Ramos (cell line): ENCODE measurements at regions not wholly inside any gene's neighbourhood (a gene's known extent, or its start where the extent isn't known, plus 50 kb on each side); places are given as distances from the start of the nearest gene placed in this dataset.
"Not testable (repeated sequence)": the region's sequence is repeated elsewhere in the genome, so short reads cannot be mapped to it uniquely, and the experiment has no call there.

Experiments used
- in situ Hi-C: fragments of 300-500 bp; cut with MboI; formaldehyde crosslinking; loops from one replicate; pipeline ENCODE4 v1.14.3; 2022; ENCODE audit warnings: low sequenced_read_pairs; ENCODE audit not compliant: unreplicated experiment

- in situ Hi-C loops: no loop called here
These were observed 135.0 kb downstream of the MYCN start for GRCh38 chr2:16075045-16076012.

- in situ Hi-C loops: no loop called here
These were observed 133.6 kb downstream of the MYCN start for GRCh38 chr2:16073921-16074425.

GRCh38 chr2:16073471-16073870 is 133.1 kb downstream of the MYCN start:
- in situ Hi-C loops: no loop called here

GRCh38 chr2:16072638-16073290 is 132.4 kb downstream of the MYCN start:
- in situ Hi-C loops: no loop called here

- in situ Hi-C loops: no loop called here
These were observed 131.7 kb downstream of the MYCN start for GRCh38 chr2:16071865-16072637.

- in situ Hi-C loops: no loop called here
These were observed 130.9 kb downstream of the MYCN start for GRCh38 chr2:16071039-16071864.

- in situ Hi-C loops: no loop called here
These were observed 130.3 kb downstream of the MYCN start for GRCh38 chr2:16070648-16070971.

- in situ Hi-C loops: no loop called here
These were observed 129.7 kb downstream of the MYCN start for GRCh38 chr2:16069933-16070647.

- in situ Hi-C loops: no loop called here
These were observed 129.2 kb downstream of the MYCN start for GRCh38 chr2:16069663-16069932.

GRCh38 chr2:16068552-16068940 is 128.2 kb downstream of the MYCN start:
- in situ Hi-C loops: no loop called here

GRCh38 chr2:16067866-16068551 is 127.7 kb downstream of the MYCN start:
- in situ Hi-C loops: no loop called here

GRCh38 chr2:16067444-16067843 is 127.1 kb downstream of the MYCN start:
- in situ Hi-C loops: no loop called here

- in situ Hi-C loops: no loop called here
These were observed 126.7 kb downstream of the MYCN start for GRCh38 chr2:16067037-16067406.

- in situ Hi-C loops: no loop called here
These were observed 126.1 kb downstream of the MYCN start for GRCh38 chr2:16066261-16067036.

- in situ Hi-C loops: not testable (repeated sequence)
These were observed 125.1 kb downstream of the MYCN start for GRCh38 chr2:16065272-16066069.

- in situ Hi-C loops: no loop called here
These were observed 124.4 kb downstream of the MYCN start for GRCh38 chr2:16064745-16065144.

GRCh38 chr2:16063955-16064633 is 123.7 kb downstream of the MYCN start:
- in situ Hi-C loops: no loop called here
